ENCODE measurements at regions not wholly inside any gene's neighbourhood (a gene's known extent, or its start where the extent isn't known, plus 50 kb on each side); places are given as distances from the start of the nearest gene placed in this dataset.

DNA sequence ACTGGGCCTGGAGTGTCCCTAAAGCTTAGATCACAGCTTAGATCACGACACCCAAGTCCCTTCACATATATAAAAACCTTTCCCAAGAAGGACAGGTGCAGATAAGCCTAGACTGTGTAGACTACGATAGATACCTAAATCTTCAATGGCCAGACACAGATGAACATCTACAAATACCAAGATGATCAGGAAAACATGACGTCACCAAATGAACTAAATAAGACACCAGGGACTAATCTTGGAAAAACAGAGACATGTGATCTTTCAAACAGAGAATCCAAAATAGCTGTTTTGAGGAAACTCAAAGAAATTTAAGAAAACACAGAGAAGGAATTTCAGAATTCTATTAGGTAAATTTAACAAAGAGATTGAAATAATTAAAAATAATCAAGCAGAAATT is 1082.6 kb upstream of the PHF14 start:
- no peak for TF ChIP-seq CTCF (IDR thresholded peaks at IDR 0.05)
- no peak for TF ChIP-seq POLR2A (IDR thresholded peaks at IDR 0.05)

All from testis (tissue), 2 donors.